ENCODE measurements at regions not wholly inside any gene's neighbourhood (a gene's known extent, or its start where the extent isn't known, plus 50 kb on each side); places are given as distances from the start of the nearest gene placed in this dataset.

GRCh38 chr2:147428120-147428747 lies 416.6 kb upstream of the ACVR2A start:
- no peaks in the 10 kb centered on the region for H3K9me3 Mint-ChIP-seq
- ChIA-PET POLR2A (no interaction called here), CTCF (no interaction called here)
- H3K4me3 Mint-ChIP-seq: no peak overlapping the region
- no peaks in the 10 kb centered on the region for H3K36me3 Mint-ChIP-seq (ENCODE audit: low read depth)
- H3K27ac Mint-ChIP-seq: no peak overlapping the region
- TF ChIP-seq, protein P1, sequence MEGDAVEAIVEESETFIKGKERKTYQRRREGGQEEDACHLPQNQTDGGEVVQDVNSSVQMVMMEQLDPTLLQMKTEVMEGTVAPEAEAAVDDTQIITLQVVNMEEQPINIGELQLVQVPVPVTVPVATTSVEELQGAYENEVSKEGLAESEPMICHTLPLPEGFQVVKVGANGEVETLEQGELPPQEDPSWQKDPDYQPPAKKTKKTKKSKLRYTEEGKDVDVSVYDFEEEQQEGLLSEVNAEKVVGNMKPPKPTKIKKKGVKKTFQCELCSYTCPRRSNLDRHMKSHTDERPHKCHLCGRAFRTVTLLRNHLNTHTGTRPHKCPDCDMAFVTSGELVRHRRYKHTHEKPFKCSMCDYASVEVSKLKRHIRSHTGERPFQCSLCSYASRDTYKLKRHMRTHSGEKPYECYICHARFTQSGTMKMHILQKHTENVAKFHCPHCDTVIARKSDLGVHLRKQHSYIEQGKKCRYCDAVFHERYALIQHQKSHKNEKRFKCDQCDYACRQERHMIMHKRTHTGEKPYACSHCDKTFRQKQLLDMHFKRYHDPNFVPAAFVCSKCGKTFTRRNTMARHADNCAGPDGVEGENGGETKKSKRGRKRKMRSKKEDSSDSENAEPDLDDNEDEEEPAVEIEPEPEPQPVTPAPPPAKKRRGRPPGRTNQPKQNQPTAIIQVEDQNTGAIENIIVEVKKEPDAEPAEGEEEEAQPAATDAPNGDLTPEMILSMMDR (IDR thresholded peaks at IDR 0.05): no peak
- ATAC-seq (ENCODE audit: low read depth): no peak
- H3K27me3 Mint-ChIP-seq: peaks cover 2% of the 10 kb centered on the region
- DNase-seq: no peak
- intact Hi-C loops (cut with micrococcal nuclease): no loop called here
- H3K4me1 Mint-ChIP-seq: no peaks in the 10 kb centered on the region

DNA sequence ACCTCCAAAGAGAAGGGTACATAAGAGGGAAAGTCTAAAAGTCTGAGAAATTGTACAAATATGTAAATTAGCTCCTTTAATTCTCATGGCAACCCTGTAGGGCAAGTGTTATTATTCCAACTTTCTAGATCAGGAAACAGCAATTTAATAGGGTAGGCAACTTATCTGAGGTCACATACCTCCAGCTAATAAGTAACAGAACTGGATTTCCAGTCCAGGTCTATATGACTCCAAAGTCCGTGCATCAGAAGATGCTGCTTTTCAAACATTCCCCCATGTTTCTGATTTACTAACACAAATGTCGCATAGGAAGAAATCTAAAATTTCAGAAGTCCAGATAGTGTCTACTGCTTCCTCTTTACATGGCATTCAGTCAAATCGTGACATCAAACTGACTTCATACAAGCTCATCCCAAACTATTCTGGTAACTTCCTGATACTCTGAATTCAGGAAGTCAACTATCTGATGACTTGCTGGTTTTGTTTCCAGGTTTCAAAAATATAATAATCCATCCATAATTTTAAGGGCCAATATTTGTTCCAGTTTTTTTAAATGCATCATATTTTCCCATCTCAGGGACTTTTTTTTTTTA lies 419.3 kb upstream of the ACVR2A start:
- no peak for ATAC-seq (ENCODE audit: low read depth)
- Mint-ChIP-seq H3K4me1 (no peaks in the 10 kb centered on the region), H3K27ac (no peak overlapping the region), H3K9me3 (no peaks in the 10 kb centered on the region), H3K27me3 (peaks cover 2% of the 10 kb centered on the region), H3K36me3 (ENCODE audit: low read depth) (no peaks in the 10 kb centered on the region), H3K4me3 (no peak overlapping the region)
- POLR2A ChIA-PET: no interaction called here
- DNase-seq: no peak
- TF ChIP-seq, protein P1 (IDR thresholded peaks at IDR 0.05): no peak
- intact Hi-C loops (cut with micrococcal nuclease): no loop called here
- CTCF ChIA-PET: no interaction called here

GRCh38 chr2:147424766-147425165 lies 420.1 kb upstream of the ACVR2A start:
- Mint-ChIP-seq H3K36me3 (ENCODE audit: low read depth) (no peaks in the 10 kb centered on the region), H3K4me3 (no peak overlapping the region), H3K27me3 (peaks cover 2% of the 10 kb centered on the region), H3K27ac (no peak overlapping the region), H3K4me1 (no peaks in the 10 kb centered on the region), H3K9me3 (no peaks in the 10 kb centered on the region)
- TF ChIP-seq, protein P1 (IDR thresholded peaks at IDR 0.05): no peak
- ChIA-PET CTCF (no interaction called here), POLR2A (no interaction called here)
- DNase-seq (no peak), ATAC-seq (ENCODE audit: low read depth) (no peak)
- intact Hi-C loops (cut with micrococcal nuclease): no loop called here

DNA sequence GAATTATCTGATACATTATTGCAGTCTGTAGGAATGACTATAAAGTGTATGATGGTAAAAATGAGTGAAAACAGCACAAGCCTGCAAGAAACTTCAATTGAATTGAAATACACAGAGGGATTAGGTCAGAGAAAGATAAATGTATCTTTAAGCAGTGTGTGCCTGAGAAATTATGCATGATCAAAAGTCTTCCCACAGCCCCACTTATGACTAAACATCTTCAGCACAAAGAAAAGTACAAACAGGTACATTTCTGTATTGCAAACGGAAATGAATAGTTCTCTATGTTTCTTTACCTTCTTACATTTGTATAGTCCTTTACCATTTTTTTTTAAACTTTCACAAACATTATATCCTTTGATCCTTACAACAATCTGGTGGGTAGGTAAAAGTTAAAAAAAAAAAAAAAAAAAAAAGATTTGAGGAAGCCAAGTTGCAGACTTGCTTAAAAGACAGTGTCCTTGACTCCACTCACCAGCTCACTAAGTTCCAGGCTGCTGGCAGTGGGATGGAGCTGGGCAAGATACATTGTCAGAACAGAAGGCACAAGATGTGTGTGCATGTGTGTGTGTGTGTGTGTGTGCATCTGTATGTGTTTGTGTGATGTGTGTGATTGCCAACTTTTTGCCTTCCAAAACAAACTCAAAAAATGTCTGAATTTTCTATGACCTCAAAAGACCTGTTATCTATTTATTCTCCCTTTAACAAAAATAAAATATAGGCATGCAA lies 423.7 kb upstream of the ACVR2A start:
- POLR2A ChIA-PET: interaction anchor here (0.6 to 0.7 kb wide), 2 partner anchors 64 to 121 kb away, joined by 4 to 6 read pairs; no protein-coding TSS in a partner anchor
- TF ChIP-seq, protein P1 (IDR thresholded peaks at IDR 0.05): no peak
- ATAC-seq (ENCODE audit: low read depth): no peak
- intact Hi-C loops (cut with micrococcal nuclease): no loop called here
- no peak for DNase-seq
- Mint-ChIP-seq H3K27ac (no peak overlapping the region), H3K9me3 (no peaks in the 10 kb centered on the region), H3K4me3 (no peak overlapping the region), H3K27me3 (no peaks in the 10 kb centered on the region), H3K36me3 (ENCODE audit: low read depth) (no peaks in the 10 kb centered on the region), H3K4me1 (no peaks in the 10 kb centered on the region)
- CTCF ChIA-PET: no interaction called here

- Mint-ChIP-seq H3K27me3 (no peaks in the 10 kb centered on the region), H3K4me1 (no peaks in the 10 kb centered on the region), H3K36me3 (ENCODE audit: low read depth) (no peaks in the 10 kb centered on the region), H3K9me3 (no peaks in the 10 kb centered on the region), H3K4me3 (no peak overlapping the region), H3K27ac (no peak overlapping the region)
- intact Hi-C loops (cut with micrococcal nuclease): no loop called here
- ATAC-seq (ENCODE audit: low read depth) (no peak), DNase-seq (no peak)
- TF ChIP-seq, protein P1 (IDR thresholded peaks at IDR 0.05): no peak
- ChIA-PET CTCF (no interaction called here), POLR2A (no interaction called here)
These were observed 424.3 kb upstream of the ACVR2A start for GRCh38 chr2:147420517-147420916.
